SW 1271 (cell line): ENCODE measurements at regions not wholly inside any gene's neighbourhood (a gene's known extent, or its start where the extent isn't known, plus 50 kb on each side); places are given as distances from the start of the nearest gene placed in this dataset.
"Not testable (repeated sequence)": the region's sequence is repeated elsewhere in the genome, so short reads cannot be mapped to it uniquely, and the experiment has no call there.

ENCODE experiments used
- DNase-seq, 2 experiments: peaks; one replicate each; lab custom pipeline; 2025; lab: John Stamatoyannopoulos, UW

DNA sequence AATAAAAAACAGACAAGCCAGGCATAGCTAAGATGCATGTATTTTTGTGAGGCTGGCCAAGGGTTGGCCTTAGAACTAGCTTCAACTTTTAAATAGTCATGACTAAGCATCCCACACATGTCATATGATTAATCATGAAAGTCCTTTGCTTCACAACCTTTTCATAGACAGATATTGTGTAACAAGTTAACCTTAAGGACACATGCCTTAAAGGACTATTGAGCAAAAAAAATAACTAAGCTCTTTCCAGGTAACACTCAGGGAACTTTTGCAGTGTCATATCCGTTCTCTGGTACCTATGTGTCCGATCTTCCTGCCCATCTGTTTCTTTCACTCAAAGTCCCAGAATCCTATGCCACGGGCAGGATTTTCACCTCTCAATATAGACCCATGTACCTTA lies 498.4 kb downstream of the STK39 start:
- DNase-seq = no peak

DNA sequence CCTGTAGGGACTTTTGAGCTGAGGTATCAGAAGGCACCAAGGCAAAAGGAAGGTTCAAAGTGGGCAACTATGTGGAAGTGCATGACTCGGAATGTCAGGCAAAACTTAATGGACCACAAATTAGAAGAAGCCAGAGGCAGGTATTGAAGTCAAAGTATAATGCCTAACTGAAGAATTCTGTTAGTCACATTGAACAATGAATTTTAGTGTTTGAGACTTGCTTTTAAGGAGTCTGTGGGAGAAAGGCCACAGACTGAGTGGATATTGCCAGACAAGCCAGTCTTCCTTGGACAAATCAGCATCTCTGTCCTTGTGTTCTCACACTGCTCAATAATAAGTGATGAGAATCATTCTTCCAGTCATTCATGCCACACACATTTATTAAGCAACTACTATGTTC lies 498.9 kb downstream of the STK39 start:
- no peak for DNase-seq

- DNase-seq = no peak
Measured at GRCh38 chr2:167745667-167746066, 501.7 kb downstream of the STK39 start.

DNA sequence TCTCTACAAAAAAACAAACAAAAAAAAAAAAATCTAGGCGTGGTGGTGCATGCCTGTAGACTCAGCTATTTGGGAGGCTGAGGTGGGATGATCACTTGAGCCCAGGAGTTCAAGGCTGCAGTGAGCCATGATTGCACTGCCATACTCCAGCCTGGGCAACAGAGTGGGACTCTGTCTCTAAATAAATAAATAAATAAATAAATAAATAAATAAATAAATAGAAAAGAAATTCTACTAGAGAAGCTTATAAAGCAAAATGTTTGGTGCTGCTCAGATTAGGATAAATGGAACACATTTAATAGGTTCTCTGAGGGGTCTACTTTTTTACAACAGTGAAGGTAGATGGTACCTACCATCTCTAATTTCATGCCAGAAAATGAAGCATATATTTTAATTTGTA lies 507.5 kb downstream of the STK39 start:
- DNase-seq = not testable (repeated sequence)

- DNase-seq = no peak
Measured at GRCh38 chr2:167733747-167734146, 513.6 kb downstream of the STK39 start.

DNA sequence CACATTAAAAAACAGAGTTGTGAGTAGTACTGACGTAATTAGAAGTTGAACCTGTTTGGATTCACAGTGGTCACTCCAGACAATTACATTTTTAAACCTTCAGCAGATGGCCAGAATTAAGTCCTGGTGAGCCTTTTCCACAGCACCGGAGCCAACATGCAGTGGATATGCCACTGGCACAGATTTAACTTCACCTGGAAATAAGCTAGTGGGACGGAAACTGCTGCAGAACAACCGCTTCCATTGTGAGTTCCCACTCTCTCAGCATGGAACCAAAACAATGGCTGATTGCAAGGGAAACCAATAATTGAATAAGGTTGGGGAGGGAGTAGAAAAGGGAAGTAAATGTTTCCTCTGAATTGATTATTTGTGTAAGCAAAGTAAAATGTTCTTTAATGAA lies 515.1 kb downstream of the STK39 start:
- no peak for DNase-seq

- no peak for DNase-seq
Measured at GRCh38 chr2:167729911-167730310, 517.5 kb downstream of the STK39 start.

GRCh38 chr2:167726788-167727187 lies 520.6 kb downstream of the STK39 start:
- no peak for DNase-seq

- no peak for DNase-seq
Measured at GRCh38 chr2:167721593-167721992, 525.8 kb downstream of the STK39 start.

- no peak for DNase-seq
Measured at GRCh38 chr2:167719410-167719809, 528.0 kb downstream of the STK39 start.

DNA sequence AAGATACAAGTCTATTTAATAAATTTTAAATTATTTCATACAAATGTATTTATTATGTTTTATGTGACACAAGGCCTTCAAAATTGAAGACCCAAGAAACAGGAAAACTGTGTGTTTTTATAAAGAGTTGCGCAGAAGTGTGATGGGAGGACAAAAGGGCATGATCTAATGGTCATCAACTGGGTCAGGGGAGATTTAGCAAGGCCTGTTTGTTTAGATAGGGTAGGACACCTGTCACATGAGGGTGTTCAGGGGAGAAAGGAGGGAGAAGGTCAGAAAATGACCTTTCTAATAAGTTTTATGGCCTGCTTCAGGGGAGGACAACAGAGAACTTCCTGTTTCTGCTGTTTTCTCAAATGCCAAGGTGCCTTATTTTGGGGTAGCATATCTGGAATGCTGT lies 528.8 kb downstream of the STK39 start:
- DNase-seq = no peak

DNA sequence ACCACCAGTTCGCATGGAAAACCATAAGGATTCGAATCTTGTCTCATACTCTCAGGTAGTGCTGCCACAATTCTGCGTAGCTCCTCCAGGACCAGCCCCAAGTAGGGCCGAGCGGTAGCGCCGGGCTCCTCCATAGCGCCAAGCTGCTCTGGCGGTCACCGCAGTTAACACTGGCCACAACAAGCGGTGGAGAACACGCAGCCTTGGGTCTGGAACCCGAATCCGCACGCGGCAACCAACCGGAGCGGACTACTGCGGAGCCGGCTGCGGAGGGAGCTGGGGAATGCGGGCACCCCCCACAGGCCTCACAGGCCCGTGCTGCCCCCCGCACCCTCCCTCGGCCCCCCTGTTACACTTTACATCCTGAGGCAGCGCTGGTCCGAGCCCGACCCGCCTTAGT lies 531.5 kb downstream of the STK39 start:
- DNase-seq = no peak

GRCh38 chr2:167715498-167715897 lies 531.9 kb downstream of the STK39 start:
- not testable (repeated sequence) for DNase-seq

DNA sequence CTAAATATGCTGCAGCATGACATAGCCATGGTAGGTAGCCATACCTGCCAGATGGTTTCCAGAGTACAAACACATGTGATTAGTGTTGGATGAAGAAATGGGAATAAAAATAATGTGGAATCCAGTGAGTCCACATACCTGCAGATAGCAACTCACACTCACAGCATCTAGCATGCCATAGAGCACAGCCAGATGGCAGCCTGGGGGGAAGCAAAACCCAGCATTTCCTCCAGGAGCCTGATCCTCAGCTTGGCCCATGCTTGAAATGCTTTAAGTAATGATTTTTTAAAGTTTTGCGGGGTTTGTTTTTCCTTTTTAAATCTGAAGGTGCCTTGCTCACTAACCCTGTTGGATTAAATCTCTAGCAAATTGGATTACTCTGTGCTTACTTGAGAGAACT lies 535.1 kb downstream of the STK39 start:
- DNase-seq = no peak

- no peak for DNase-seq
Measured at GRCh38 chr2:167708998-167709397, 538.4 kb downstream of the STK39 start.

DNA sequence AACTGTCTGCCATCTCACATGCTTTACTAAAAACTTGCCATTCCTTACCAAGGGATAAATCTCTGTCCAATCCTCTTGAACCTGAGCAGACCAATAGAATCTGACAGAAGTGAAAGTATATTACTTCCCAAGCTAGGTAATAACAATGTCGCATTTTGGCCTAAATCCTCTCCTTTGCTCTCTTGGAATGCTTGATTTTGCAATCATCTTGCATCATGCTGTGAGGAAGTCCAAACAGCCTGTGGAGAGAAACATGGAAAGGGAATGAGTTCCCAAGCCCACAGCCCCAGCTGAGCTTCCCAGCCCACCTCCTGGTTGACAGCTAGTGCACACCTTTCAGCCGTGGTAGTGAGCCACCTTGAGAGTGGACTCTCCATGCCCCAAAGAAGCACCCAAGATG lies 540.6 kb downstream of the STK39 start:
- no peak for DNase-seq

- DNase-seq = no peak
Measured at GRCh38 chr2:167703441-167703840, 544.0 kb downstream of the STK39 start.

GRCh38 chr2:167702227-167702626 lies 545.2 kb downstream of the STK39 start:
- DNase-seq = no peak

- no peak for DNase-seq
Measured at GRCh38 chr2:167701651-167702050, 545.7 kb downstream of the STK39 start.

DNA sequence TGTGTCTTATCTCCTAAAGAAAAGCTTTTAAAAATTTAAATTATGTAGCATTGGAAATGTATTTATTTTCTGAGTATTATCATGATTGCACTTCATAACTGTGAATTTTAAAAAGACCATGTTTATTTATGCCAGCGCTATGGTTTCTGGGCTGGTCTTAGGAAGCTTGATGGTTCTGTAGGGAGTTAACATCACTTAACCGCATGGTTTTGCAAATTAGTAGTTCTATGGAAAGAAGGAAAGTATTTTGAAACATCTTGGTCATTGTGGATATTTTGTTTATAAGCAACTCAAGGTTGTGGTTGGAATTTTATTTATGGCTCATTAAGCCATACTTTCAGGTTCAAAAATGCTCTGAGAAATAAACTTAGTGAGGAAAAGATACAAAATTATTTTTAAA lies 549.4 kb downstream of the STK39 start:
- no peak for DNase-seq

- no peak for DNase-seq
Measured at GRCh38 chr2:167697194-167697593, 550.2 kb downstream of the STK39 start.

DNA sequence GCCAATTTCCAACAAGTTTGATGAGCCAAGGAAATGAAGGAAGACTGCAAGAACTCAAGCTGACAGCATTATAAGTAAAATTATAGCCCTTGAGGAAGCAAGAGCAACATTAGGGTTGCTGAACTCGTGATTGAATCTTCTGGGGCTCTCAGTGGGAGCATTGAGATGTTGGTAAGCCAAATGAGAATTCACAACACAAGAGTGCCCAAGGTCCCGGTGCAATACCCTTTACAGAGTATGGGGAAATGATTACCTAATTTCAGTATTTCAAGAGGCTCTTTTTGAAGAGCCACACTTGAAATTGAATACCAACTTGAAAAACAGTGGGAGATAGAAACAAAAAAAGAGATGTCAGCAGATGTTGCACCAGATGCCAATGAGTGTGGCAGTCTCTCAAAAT lies 554.5 kb downstream of the STK39 start:
- no peak for DNase-seq

DNA sequence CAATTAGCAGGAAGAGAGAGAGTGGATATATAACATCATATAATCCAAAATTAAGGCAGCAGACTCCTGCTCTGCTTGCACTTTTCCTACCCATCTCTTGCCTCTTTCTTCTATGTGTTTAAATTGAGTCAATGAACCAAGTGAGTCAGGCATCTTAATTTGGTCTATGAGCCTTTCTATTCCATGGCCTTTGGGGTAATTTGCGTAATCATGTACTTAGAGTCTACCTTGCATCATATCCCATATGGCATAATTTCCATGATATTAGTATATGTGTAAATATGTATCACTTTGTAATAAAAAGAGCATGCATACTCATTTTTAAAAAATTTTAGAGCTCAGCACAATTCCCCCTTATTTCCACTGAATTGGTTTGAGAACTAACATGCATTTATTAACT lies 555.2 kb downstream of the STK39 start:
- no peak for DNase-seq

- no peak for DNase-seq
Measured at GRCh38 chr2:167689444-167689843, 558.0 kb downstream of the STK39 start.

DNA sequence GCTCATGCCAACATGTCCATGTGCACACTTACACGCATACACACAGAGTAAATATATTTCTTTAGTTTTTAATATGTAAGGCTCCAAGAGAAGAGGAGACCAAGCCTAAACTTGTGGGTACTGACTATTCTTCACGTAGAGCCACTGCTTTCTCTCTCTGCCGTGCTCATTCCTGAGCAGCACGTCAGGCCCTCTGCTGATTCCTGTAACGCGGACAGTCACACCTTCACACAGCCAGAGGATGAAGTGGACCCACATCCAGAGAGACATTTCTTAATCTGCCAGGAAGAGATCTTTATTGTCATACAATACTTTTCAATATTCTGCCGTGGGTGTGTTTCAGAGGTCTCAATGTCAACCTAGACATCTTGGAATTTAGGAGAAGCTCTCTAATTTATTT lies 560.7 kb downstream of the STK39 start:
- no peak for DNase-seq
